RWPE1 (cell line): ENCODE measurements at regions not wholly inside any gene's neighbourhood (a gene's known extent, or its start where the extent isn't known, plus 50 kb on each side); places are given as distances from the start of the nearest gene placed in this dataset.

Experiments used
- CTCF ChIA-PET: fragments of 350-600 bp; sonication (Branson Sonifier 250); formaldehyde crosslinking; extraction: SDS; loops from one replicate; lab custom pipeline; 2021; lab: Yijun Ruan, JAX
- POLR2A ChIA-PET: fragments of 400-600 bp; formaldehyde crosslinking; extraction: SDS; loops from one replicate; lab custom pipeline; 2020; ENCODE audit warnings: antibody characterized with exemption; ENCODE audit not compliant: low non-redundant PET; lab: Yijun Ruan, JAX
- DNase-seq: peaks from one replicate; pipeline ENCODE4 v3.0.0; 2012; ENCODE audit warnings: low spot score
- H3K27ac ChIP-seq: fragments of 450-650 bp; 2 replicates; pipeline ENCODE4 v1.5.1; 2017
- TF ChIP-seq, protein P1 (sequence below): fragments of 450-650 bp; conservative IDR thresholded peaks from 2 replicates; pipeline ENCODE4 v1.5.1; 2017; ENCODE audit warnings: low read depth, mild to moderate bottlenecking

DNA sequence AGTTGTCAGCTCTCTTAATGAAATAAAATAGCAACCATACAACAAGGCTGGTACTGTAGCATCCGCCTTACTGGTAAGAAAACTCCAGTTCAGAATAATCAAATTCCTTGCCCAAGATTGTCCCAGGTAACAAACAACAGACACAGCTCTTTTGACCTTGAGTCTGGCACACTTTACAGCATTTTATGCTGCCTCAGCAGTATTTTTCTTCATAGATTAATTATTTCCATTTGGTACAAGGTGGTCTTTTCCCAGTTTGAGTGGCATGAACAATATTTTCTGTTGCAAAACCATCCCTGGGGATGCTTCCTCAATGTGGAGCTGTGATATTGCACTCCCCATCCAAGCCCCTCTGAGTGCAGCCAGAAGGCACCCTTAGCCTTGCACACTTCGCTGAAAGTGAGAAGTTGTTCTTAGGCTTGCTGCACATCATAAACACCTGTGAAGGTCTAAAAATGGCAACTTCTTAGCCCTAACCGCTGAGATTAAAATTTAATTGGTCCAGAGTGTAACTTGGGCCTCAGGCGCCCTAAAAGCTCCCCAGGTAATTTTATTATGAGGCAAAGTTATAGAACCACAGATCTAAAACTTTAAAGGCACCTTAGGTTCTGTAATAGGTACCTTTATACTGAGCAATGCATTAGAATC lies 523.3 kb downstream of the CMPK2 start:
- ChIA-PET POLR2A (no interaction called here), CTCF (no interaction called here)
- no peak for DNase-seq
- TF ChIP-seq, protein P1, sequence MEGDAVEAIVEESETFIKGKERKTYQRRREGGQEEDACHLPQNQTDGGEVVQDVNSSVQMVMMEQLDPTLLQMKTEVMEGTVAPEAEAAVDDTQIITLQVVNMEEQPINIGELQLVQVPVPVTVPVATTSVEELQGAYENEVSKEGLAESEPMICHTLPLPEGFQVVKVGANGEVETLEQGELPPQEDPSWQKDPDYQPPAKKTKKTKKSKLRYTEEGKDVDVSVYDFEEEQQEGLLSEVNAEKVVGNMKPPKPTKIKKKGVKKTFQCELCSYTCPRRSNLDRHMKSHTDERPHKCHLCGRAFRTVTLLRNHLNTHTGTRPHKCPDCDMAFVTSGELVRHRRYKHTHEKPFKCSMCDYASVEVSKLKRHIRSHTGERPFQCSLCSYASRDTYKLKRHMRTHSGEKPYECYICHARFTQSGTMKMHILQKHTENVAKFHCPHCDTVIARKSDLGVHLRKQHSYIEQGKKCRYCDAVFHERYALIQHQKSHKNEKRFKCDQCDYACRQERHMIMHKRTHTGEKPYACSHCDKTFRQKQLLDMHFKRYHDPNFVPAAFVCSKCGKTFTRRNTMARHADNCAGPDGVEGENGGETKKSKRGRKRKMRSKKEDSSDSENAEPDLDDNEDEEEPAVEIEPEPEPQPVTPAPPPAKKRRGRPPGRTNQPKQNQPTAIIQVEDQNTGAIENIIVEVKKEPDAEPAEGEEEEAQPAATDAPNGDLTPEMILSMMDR = no peak
- H3K27ac ChIP-seq = no peak overlapping the region

DNA sequence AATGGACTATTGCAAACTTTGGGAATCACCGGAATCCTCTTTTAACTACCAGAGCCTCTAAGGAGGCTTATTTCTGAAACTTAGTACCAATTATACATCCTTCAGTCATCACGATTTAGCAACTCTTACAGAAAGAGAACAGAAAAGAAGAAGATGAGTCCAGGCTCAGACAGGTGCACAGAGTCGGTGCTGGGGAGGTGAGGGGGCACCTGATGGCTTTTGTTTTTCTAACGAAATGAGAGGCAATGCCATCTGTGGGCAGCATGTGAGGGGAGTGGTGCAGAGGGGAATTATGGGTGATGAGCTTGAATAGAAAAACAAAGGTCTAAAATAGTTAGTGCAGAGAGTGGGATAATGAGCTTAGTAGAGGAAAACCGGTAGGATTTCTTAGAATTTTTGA lies 522.6 kb downstream of the CMPK2 start:
- ChIA-PET CTCF (no interaction called here), POLR2A (no interaction called here)
- DNase-seq = no peak
- H3K27ac ChIP-seq = no peak overlapping the region
- TF ChIP-seq, protein P1 = no peak

DNA sequence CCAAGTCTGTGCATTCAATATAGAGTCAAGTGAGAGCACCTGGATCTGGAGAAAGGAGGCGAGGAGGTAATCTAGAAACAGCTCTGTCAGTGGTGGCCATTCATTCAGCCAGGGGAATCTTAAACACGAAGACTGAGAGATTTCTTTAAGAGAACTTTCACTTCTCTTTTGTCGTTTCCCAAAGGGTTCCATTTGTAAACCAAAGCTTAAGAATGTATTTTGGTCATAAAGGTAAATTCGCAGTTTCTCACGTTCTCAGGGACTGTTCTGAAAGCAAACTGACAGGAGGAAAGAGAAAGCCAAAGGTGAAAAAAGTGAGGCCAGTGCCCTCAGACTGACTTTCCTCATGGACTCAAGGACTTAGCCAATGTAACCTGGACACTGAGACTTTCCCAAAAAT lies 513.5 kb downstream of the CMPK2 start:
- DNase-seq = no peak
- no peak overlapping the region for H3K27ac ChIP-seq
- ChIA-PET CTCF (interaction anchor here (0.6 to 0.7 kb wide), 2 partner anchors 506 to 624 kb away, joined by 3 read pairs; no protein-coding TSS in a partner anchor), POLR2A (no interaction called here)
- TF ChIP-seq, protein P1 = no peak

DNA sequence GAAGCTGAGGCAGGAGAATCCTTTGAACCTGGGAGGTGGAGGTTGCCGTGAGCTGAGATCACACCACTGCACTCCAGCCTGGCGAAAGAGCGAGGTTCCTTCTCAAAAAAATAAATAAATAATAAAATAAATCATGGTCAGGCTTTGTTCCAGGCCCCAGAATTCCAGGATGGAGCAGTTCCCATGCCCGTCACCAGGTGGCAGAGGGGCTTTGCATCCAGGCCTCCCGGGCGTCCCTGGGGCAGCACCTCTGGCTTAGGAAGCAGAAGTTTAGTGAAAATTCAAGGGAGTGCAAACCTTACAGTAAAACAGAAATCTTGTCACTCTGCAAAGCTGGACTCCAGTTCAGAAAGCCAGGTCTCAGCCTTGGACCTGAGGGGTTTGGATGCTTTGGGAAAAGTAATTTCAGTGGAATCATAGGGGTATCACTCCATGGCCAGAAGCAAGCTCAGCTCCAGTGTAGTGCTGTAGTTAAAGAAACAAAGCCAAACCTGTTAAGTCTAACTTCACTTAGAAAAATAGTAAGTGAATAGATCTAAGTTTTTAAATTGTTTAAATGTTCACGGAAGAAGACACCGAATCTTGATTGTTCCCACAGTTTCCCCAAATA lies 512.7 kb downstream of the CMPK2 start:
- peak; percentile 13 for DNase-seq
- CTCF ChIA-PET = no interaction called here
- H3K27ac ChIP-seq = no peak overlapping the region
- POLR2A ChIA-PET = no interaction called here
- TF ChIP-seq, protein P1 = peak; percentile 32; the same call in 1 of the 2 replicates

DNA sequence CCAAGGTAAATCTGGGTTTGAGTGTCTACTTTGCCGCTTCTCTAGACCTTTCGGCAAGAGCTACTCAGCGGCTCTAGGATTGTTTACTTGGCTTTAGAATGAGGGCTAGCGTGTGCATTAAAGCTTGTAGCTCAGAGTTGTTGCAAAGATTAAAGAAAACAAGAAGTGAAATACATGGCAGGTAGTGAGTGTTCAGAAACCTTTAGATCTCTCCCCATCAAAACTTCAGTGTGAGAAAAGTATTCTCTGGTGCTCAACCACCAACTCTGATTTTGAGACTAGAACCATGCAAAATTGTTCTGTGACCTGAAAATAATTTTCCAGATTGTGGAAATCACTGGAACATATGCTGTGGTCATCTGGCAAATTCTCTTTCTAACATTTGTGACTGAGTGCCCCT lies 512.0 kb downstream of the CMPK2 start:
- POLR2A ChIA-PET = no interaction called here
- TF ChIP-seq, protein P1 = no peak
- CTCF ChIA-PET = no interaction called here
- no peak for DNase-seq
- H3K27ac ChIP-seq = no peak overlapping the region

DNA sequence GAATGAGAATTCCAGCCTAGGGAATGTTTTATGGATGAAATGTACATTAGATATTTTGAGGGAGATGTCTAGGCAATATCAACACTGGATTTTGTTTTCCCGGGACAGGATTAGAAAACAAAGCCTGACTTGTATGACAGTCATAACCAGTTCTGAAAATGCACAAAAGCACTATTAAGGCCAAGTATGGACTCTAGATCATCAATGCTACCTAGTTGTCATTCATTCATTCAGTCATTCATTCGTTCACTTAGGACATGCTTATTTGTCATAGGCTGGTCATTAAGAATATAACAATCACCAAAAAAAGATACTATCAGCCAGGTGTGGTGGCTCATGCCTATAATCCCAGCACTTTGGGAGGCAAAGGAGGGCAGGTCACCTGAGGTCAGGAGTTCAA lies 511.2 kb downstream of the CMPK2 start:
- DNase-seq = no peak
- no peak overlapping the region for H3K27ac ChIP-seq
- TF ChIP-seq, protein P1 = no peak
- ChIA-PET POLR2A (no interaction called here), CTCF (no interaction called here)
